RWPE2 (cell line): ENCODE measurements at regions not wholly inside any gene's neighbourhood (a gene's known extent, or its start where the extent isn't known, plus 50 kb on each side); places are given as distances from the start of the nearest gene placed in this dataset.

Experiments
- ATAC-seq: fragments of 200-7000 bp; cut with Tn5 transposase; 3 replicates; pipeline ENCODE4 v1.9.1; 2021; ENCODE audit warnings: low read depth
- DNase-seq: peaks from one replicate; pipeline ENCODE4 v3.0.0-alpha.2; 2020; ENCODE audit warnings: low spot score
- H3K27ac ChIP-seq: fragments of 450-650 bp; 2 replicates; pipeline ENCODE4 v1.5.1; 2017; ENCODE audit warnings: mild to moderate bottlenecking; ENCODE audit not compliant: poor library complexity, severe bottlenecking
- H3K27me3 ChIP-seq: fragments of 250-450 bp; sonication (Bioruptor Pico); 2 replicates; pipeline ENCODE4 v1.5.1; 2021; ENCODE audit warnings: mild to moderate bottlenecking, moderate library complexity; ENCODE audit not compliant: insufficient read depth, poor library complexity, severe bottlenecking
- H3K36me3 ChIP-seq: fragments of 250-450 bp; sonication (Bioruptor Pico); 2 replicates; pipeline ENCODE4 v1.5.1; 2020; ENCODE audit warnings: low read depth, mild to moderate bottlenecking, moderate library complexity
- H3K4me1 ChIP-seq: fragments of 250-450 bp; sonication (Bioruptor Pico); 2 replicates; pipeline ENCODE4 v1.5.1; 2021; ENCODE audit warnings: mild to moderate bottlenecking, moderate library complexity; ENCODE audit not compliant: insufficient read depth, poor library complexity, severe bottlenecking
- H3K4me3 ChIP-seq: fragments of 250-450 bp; sonication (Bioruptor Pico); 2 replicates; pipeline ENCODE4 v1.5.1; 2021; ENCODE audit warnings: mild to moderate bottlenecking, moderate library complexity; ENCODE audit not compliant: severe bottlenecking
- H3K9me3 ChIP-seq: fragments of 250-450 bp; sonication (Bioruptor Pico); 2 replicates; pipeline ENCODE4 v1.5.1; 2021; ENCODE audit warnings: mild to moderate bottlenecking, moderate library complexity; ENCODE audit not compliant: severe bottlenecking
- TF ChIP-seq, protein P1 (sequence below): fragments of 450-650 bp; IDR thresholded peaks from one replicate; pipeline ENCODE4 v1.5.1; 2017; ENCODE audit warnings: mild to moderate bottlenecking, moderate library complexity; ENCODE audit not compliant: poor library complexity, severe bottlenecking

DNA sequence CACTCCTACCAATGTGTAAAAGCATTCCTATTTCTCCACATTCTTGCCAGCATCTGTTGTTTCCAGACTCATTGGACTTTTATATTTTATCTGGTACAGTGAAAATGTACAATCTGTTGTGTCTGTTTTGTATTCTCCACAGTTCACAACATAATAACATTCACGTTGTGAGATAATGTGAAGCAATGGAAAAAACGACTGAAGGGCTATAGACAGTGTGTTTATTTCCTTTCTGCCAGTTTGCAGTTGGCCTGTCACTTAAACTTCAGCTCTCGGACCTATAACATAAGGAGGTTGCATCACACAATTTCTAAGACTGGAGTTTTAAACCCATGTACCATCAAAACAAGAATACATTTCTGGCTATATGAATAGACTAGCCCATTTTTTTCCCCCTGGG, 965.5 kb upstream of the ATXN8OS start:
- Histone ChIP-seq H3K4me3 (no peak overlapping the region), H3K27me3 (no peaks in the 10 kb centered on the region), H3K9me3 (no peaks in the 10 kb centered on the region), H3K36me3 (no peaks in the 10 kb centered on the region), H3K4me1 (no peaks in the 10 kb centered on the region), H3K27ac (no peak overlapping the region)
- TF ChIP-seq, protein P1, sequence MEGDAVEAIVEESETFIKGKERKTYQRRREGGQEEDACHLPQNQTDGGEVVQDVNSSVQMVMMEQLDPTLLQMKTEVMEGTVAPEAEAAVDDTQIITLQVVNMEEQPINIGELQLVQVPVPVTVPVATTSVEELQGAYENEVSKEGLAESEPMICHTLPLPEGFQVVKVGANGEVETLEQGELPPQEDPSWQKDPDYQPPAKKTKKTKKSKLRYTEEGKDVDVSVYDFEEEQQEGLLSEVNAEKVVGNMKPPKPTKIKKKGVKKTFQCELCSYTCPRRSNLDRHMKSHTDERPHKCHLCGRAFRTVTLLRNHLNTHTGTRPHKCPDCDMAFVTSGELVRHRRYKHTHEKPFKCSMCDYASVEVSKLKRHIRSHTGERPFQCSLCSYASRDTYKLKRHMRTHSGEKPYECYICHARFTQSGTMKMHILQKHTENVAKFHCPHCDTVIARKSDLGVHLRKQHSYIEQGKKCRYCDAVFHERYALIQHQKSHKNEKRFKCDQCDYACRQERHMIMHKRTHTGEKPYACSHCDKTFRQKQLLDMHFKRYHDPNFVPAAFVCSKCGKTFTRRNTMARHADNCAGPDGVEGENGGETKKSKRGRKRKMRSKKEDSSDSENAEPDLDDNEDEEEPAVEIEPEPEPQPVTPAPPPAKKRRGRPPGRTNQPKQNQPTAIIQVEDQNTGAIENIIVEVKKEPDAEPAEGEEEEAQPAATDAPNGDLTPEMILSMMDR, result no peak
- ATAC-seq (no peak), DNase-seq (no peak)

DNA sequence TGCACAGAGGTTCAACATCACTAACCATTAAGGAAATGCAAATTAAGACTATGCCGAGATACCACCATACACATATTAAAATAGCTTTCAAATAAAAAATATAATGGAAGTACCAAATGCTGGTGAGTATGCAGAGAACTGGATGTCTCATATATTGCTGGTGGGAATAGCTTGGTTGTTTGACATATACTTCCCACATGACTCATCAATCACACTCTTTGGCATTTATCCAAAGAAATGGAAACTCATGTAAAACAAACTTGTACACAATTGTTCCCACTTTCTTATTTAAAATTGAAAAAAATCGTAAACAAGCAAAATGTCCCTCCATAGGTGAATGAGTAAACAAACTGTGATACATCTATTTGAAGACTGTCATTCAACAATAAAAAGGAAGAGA, 982.6 kb upstream of the ATXN8OS start:
- Histone ChIP-seq H3K4me1 (no peaks in the 10 kb centered on the region), H3K4me3 (no peak overlapping the region), H3K9me3 (no peaks in the 10 kb centered on the region), H3K36me3 (no peaks in the 10 kb centered on the region), H3K27ac (no peak overlapping the region), H3K27me3 (no peaks in the 10 kb centered on the region)
- TF ChIP-seq, protein P1, result no peak
- DNase-seq (no peak), ATAC-seq (no peak)

DNA sequence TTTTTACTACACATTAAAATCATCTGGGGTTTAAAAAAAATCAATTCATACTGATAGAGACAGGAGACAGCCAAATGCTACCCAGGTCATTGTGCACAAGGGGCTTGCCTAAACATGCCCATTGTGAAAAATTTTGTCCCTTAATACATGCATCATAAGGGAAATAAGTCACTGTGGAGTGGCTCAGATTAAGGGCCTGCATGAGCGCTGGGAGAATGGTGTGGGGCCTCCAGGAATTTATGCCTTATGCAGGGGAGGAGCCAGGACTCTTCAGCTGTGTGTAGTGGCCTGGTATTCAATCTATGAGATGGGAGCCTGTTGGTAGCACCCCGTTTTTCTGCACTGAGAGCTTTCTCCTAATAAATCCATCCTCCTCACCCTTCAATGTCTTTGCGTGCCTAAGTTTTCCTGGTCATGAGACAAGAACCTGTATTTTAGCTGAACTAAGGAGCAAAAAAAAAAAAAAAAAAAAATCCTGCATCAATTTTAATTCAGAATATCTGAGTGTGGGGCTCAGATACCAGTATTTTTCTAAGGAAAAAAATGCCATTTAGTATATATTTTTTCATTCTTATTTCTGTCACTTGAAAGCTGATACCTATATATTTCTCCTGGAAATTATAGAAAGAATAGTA, 997.6 kb upstream of the ATXN8OS start:
- no peaks in the 10 kb centered on the region for H3K27me3 ChIP-seq
- DNase-seq (no peak), ATAC-seq (no peak)
- no peak overlapping the region for H3K27ac ChIP-seq
- no peak overlapping the region for H3K4me3 ChIP-seq
- no peaks in the 10 kb centered on the region for H3K9me3 ChIP-seq
- TF ChIP-seq, protein P1, result no peak
- no peaks in the 10 kb centered on the region for H3K36me3 ChIP-seq
- no peaks in the 10 kb centered on the region for H3K4me1 ChIP-seq

DNA sequence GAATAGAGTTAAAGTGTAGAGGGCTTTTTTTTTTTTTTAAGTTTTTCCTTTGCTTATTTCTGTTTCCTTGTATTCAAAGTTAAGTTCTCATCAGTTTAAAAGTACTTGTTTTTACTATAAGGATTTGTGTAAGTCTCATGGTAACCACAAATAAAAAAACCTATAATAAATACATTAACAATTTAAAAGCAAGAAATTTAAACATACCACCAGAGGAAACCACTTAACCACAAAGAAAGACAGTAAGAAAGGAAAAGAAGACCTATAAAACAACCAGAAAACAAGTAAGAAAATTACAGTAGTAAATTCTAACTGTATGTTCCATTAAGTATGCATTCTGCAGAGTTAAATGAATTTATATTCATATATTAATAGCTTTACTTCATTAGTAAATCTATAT, 999.1 kb upstream of the ATXN8OS start:
- H3K4me1 ChIP-seq, result no peaks in the 10 kb centered on the region
- TF ChIP-seq, protein P1, result no peak
- H3K36me3 ChIP-seq, result no peaks in the 10 kb centered on the region
- ATAC-seq, result no peak
- no peaks in the 10 kb centered on the region for H3K9me3 ChIP-seq
- H3K27me3 ChIP-seq, result no peaks in the 10 kb centered on the region
- no peak overlapping the region for H3K4me3 ChIP-seq
- DNase-seq, result no peak
- H3K27ac ChIP-seq, result no peak overlapping the region

DNA sequence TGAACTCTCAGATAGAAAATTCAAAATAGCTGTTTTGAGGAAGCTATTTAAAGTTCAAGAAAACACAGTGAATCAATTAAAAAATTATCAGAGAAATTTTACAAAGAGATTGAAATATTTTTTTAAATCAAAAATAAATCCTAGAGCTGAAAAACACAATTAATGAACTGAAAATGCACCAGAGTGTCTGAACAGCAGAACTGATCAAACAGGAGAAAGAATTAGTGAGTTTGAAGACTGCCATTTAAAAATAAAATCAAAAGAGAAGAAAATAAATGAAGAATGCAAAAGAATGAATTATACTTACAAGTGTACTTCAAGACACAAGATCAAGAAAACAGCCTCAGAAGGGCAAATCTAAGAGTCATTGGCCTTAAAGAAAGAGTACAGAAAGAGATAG, 1000.2 kb upstream of the ATXN8OS start:
- TF ChIP-seq, protein P1, result no peak
- no peak overlapping the region for H3K27ac ChIP-seq

More for the DNA sequence above, 1000.2 kb upstream of the ATXN8OS start:
- DNase-seq, result no peak
- H3K4me3 ChIP-seq, result no peak overlapping the region
- H3K36me3 ChIP-seq, result no peaks in the 10 kb centered on the region
- H3K27me3 ChIP-seq, result no peaks in the 10 kb centered on the region
- ATAC-seq, result no peak
- H3K4me1 ChIP-seq, result no peaks in the 10 kb centered on the region
- no peaks in the 10 kb centered on the region for H3K9me3 ChIP-seq
